Putamen (tissue), 1 donor: ENCODE measurements at regions not wholly inside any gene's neighbourhood (a gene's known extent, or its start where the extent isn't known, plus 50 kb on each side); places are given as distances from the start of the nearest gene placed in this dataset.
A peak's percentile ranks its signal among the peaks of the same experiment; 100 is the strongest.
"Not testable (repeated sequence)": the region's sequence is repeated elsewhere in the genome, so short reads cannot be mapped to it uniquely, and the experiment has no call there.

ENCODE experiments used
- DNase-seq: peaks from one replicate; pipeline ENCODE4 v3.0.0-alpha.2; 2016; ENCODE audit warnings: low spot score

- DNase-seq = no peak
Observed at GRCh38 chr6:43934803-43935602, 165.0 kb downstream of the VEGFA start.

- DNase-seq = no peak
Observed at GRCh38 chr6:43934183-43934802, 164.3 kb downstream of the VEGFA start.

- DNase-seq = no peak
Observed at GRCh38 chr6:43933148-43933885, 163.3 kb downstream of the VEGFA start.

- DNase-seq = no peak
Observed at GRCh38 chr6:43932259-43933147, 162.5 kb downstream of the VEGFA start.

GRCh38 chr6:43931201-43931600, 161.2 kb downstream of the VEGFA start:
- no peak for DNase-seq

GRCh38 chr6:43930440-43931154, 160.6 kb downstream of the VEGFA start:
- no peak for DNase-seq

GRCh38 chr6:43929511-43929910, 159.5 kb downstream of the VEGFA start:
- DNase-seq = no peak

GRCh38 chr6:43927532-43928210, 157.7 kb downstream of the VEGFA start:
- no peak for DNase-seq

GRCh38 chr6:43926634-43927531, 156.9 kb downstream of the VEGFA start:
- peak; percentile 26 for DNase-seq

GRCh38 chr6:43925636-43926139, 155.7 kb downstream of the VEGFA start:
- not testable (repeated sequence) for DNase-seq

- no peak for DNase-seq
Observed at GRCh38 chr6:43924222-43924702, 154.3 kb downstream of the VEGFA start.

GRCh38 chr6:43923376-43924221, 153.6 kb downstream of the VEGFA start:
- no peak for DNase-seq

- no peak for DNase-seq
Observed at GRCh38 chr6:43922426-43923375, 152.7 kb downstream of the VEGFA start.

GRCh38 chr6:43921548-43922425, 151.8 kb downstream of the VEGFA start:
- no peak for DNase-seq

GRCh38 chr6:43921039-43921438, 151.0 kb downstream of the VEGFA start:
- no peak for DNase-seq

GRCh38 chr6:43919774-43920173, 149.8 kb downstream of the VEGFA start:
- DNase-seq = no peak
